ENCODE measurements at regions not wholly inside any gene's neighbourhood (a gene's known extent, or its start where the extent isn't known, plus 50 kb on each side); places are given as distances from the start of the nearest gene placed in this dataset.

- TF ChIP-seq CTCF (IDR thresholded peaks at IDR 0.05): no peak
- no peak for TF ChIP-seq POLR2AphosphoS5 (IDR thresholded peaks at IDR 0.05)
- TF ChIP-seq EP300 (IDR thresholded peaks at IDR 0.05): no peak
Measured at GRCh38 chr11:69360606-69361005, 66.7 kb downstream of the MYEOV start.

Data from esophagus muscularis mucosa (tissue), 4 donors.